Karpas-422 (cell line): ENCODE measurements at regions not wholly inside any gene's neighbourhood (a gene's known extent, or its start where the extent isn't known, plus 50 kb on each side); places are given as distances from the start of the nearest gene placed in this dataset.

ENCODE experiments used
- DNase-seq: peaks from one replicate; pipeline ENCODE4 v3.0.0-alpha.2; 2015
- H2AFZ ChIP-seq: fragments of 200-600 bp; sonication (generic); 2 replicates; pipeline ENCODE4 v1.6.1; 2014; ENCODE audit warnings: antibody characterized with exemption, low read length, mixed read lengths
- H3K27ac ChIP-seq: fragments of 200-600 bp; sonication (generic); 2 replicates; pipeline ENCODE4 v1.5.1; 2014; ENCODE audit warnings: mild to moderate bottlenecking, low read length, moderate library complexity
- H3K27me3 ChIP-seq: fragments of 200-600 bp; sonication (generic); 2 replicates; pipeline ENCODE4 v1.6.1; 2014; ENCODE audit warnings: low read length, mixed read lengths
- H3K36me3 ChIP-seq: fragments of 200-600 bp; sonication (generic); 2 replicates; pipeline ENCODE4 v1.6.1; 2014; ENCODE audit warnings: low read length, mixed read lengths; ENCODE audit not compliant: insufficient read depth
- H3K4me1 ChIP-seq: fragments of 200-600 bp; sonication (generic); 2 replicates; pipeline ENCODE4 v1.6.1; 2014; ENCODE audit warnings: mild to moderate bottlenecking, low read length, mixed read lengths
- H3K4me2 ChIP-seq: fragments of 200-600 bp; sonication (generic); 2 replicates; pipeline ENCODE4 v1.6.1; 2014; ENCODE audit warnings: low read length, low read depth, mild to moderate bottlenecking; ENCODE audit not compliant: poor library complexity, severe bottlenecking
- H3K4me3 ChIP-seq: fragments of 200-600 bp; sonication (generic); 2 replicates; pipeline ENCODE4 v1.5.1; 2014; ENCODE audit warnings: mild to moderate bottlenecking, antibody characterized with exemption, low read length, mixed read lengths
- H3K79me2 ChIP-seq: fragments of 200-600 bp; sonication (generic); 2 replicates; pipeline ENCODE4 v1.6.1; 2014; ENCODE audit warnings: mild to moderate bottlenecking, low read length, mixed read lengths
- H3K9ac ChIP-seq: fragments of 200-600 bp; sonication (generic); 2 replicates; pipeline ENCODE4 v1.6.0; 2014; ENCODE audit warnings: low read length
- H3K9me2 ChIP-seq: fragments of 200-600 bp; sonication (generic), shearing (Covaris generic); replicated peaks from 2 replicates; pipeline ENCODE4 v1.6.0; 2014; ENCODE audit warnings: mild to moderate bottlenecking, low read length, moderate library complexity; ENCODE audit not compliant: insufficient read depth
- H3K9me3 ChIP-seq: fragments of 300-700, 200-600 bp; sonication (generic); 2 replicates; pipeline ENCODE4 v1.6.1; 2014; ENCODE audit warnings: low read length, mixed read lengths
- H4K20me1 ChIP-seq: fragments of 200-600 bp; sonication (generic); 2 replicates; pipeline ENCODE4 v1.6.1; 2014; ENCODE audit warnings: mild to moderate bottlenecking, antibody characterized with exemption, low read length, low read depth; ENCODE audit not compliant: insufficient read depth

DNA sequence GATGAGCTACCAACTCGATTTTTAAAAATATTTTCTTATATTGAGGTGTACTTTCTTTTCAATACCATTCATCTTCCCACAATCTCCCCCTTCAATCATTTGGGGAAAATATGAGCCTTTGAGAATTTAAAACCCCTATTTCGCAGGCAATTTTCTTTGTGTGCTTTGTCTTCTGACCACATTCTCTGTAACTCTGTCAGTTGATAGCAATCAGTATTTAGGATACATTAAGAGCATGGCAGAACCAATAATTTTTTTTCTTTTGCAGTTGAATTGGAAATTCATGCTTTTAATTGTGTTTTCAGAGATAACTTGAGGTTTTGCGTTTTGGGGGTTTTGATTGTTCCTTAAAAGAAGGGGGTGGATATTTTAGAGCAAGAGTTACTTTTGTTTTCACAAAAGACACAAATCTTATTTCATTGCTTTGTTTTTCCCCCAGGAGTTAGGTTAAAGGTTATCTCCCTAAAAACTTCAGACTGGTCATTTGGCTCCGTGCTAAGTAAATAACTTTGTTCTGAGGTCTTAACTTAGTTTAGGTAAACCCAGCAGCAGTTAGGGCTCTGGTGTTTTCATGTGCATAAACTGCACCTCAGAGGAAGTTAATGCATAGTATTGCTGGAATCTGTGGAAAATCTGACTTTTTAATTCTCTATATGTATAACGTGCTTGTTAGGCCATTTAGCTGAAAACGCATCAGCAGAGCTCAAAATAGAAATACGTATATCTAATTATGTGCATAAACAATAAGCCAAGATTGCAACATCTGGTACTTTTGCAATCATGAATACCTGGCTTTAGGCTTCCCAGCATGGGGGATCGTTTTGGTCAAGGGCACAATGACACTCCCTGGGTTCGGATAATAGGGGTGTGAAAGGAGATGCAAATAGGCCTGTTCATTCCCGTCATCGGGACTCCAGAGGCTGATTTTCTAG lies 676.4 kb upstream of the ANKRD30A start:
- Histone ChIP-seq H3K79me2 (no peaks in the 10 kb centered on the region), H3K27me3 (no peaks in the 10 kb centered on the region), H3K27ac (no peak overlapping the region), H4K20me1 (no peaks in the 10 kb centered on the region), H3K4me2 (no peak overlapping the region), H3K4me1 (no peaks in the 10 kb centered on the region), H3K9me3 (no peaks in the 10 kb centered on the region), H3K9ac (no peak overlapping the region), H3K36me3 (no peaks in the 10 kb centered on the region), H3K9me2 (no peaks in the 10 kb centered on the region), H3K4me3 (no peak overlapping the region), H2AFZ (no peak overlapping the region)
- DNase-seq: no peak

DNA sequence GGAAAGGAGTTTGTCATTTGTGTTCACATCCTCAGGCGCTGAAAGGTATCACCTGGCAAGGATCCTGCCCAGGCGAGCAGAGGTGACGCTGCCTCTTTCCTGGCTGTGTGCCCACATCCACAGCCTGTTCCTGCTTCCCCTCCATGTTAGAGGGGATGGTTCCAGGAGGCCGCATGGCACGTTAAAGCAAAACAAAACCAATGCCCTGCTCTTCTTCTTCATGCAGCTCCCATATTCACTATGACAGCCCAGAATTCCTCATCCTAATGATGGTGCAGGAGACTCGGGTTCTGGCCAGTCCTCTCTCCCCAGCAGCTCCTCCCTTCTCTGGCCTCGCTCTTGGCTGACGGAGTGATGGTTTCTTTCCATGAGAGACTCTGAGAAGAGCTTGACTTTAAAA lies 678.5 kb upstream of the ANKRD30A start:
- no peak overlapping the region for H2AFZ ChIP-seq
- no peaks in the 10 kb centered on the region for H3K9me3 ChIP-seq
- H3K4me1 ChIP-seq: no peaks in the 10 kb centered on the region
- H3K36me3 ChIP-seq: no peaks in the 10 kb centered on the region
- H3K9ac ChIP-seq: no peak overlapping the region
- no peak for DNase-seq
- H3K9me2 ChIP-seq: no peaks in the 10 kb centered on the region
- H4K20me1 ChIP-seq: no peaks in the 10 kb centered on the region
- H3K27me3 ChIP-seq: no peaks in the 10 kb centered on the region
- no peak overlapping the region for H3K4me2 ChIP-seq
- no peak overlapping the region for H3K27ac ChIP-seq
- H3K79me2 ChIP-seq: no peaks in the 10 kb centered on the region
- H3K4me3 ChIP-seq: no peak overlapping the region

DNA sequence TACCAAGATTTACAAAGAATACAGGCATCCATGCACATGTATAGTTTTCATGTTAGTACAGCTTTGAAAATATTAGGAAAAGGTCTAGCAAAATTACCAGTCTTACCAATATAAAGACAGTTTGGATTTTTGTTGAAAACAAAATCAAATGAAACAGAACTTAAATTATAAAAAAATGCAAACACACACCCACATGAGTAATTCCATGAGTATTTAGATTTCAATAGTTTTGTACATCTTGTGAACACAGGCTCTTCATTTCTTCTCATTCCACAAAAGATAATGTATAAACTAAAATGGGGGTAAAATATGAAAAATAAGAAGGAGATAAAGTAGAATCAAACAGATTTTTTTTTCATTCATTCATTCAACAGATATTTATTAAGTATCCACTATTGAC lies 682.2 kb upstream of the ANKRD30A start:
- Histone ChIP-seq H4K20me1 (no peaks in the 10 kb centered on the region), H3K27me3 (no peaks in the 10 kb centered on the region), H3K9me3 (no peaks in the 10 kb centered on the region), H3K79me2 (no peaks in the 10 kb centered on the region), H3K9ac (no peak overlapping the region), H3K4me3 (no peak overlapping the region), H3K4me2 (no peak overlapping the region), H3K9me2 (no peaks in the 10 kb centered on the region), H3K27ac (no peak overlapping the region), H3K4me1 (no peaks in the 10 kb centered on the region), H3K36me3 (no peaks in the 10 kb centered on the region), H2AFZ (no peak overlapping the region)
- no peak for DNase-seq

DNA sequence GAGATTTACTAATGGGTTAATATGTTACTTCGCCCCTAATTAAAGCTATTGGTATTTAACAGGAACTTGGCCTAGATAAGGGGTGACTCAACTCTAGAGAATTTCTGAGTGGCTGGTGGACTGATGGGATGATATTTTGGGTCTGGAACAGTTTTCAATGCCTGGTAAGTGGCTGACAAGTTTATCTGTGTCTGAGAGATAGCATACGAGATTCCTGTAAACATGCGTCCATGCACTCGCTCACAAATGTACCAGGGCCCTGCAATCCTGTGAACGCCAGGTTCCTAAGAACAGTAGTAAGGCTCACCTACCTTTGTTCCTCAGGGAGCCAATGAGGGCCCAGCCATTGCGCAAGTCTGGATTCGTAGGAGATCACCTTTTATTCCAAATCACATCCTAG lies 683.8 kb upstream of the ANKRD30A start:
- H3K27me3 ChIP-seq: no peaks in the 10 kb centered on the region
- H3K36me3 ChIP-seq: no peaks in the 10 kb centered on the region
- H3K4me1 ChIP-seq: no peaks in the 10 kb centered on the region
- no peak overlapping the region for H3K4me3 ChIP-seq
- H3K4me2 ChIP-seq: no peak overlapping the region
- no peaks in the 10 kb centered on the region for H3K9me3 ChIP-seq
- no peak overlapping the region for H3K27ac ChIP-seq
- H2AFZ ChIP-seq: no peak overlapping the region
- no peaks in the 10 kb centered on the region for H3K9me2 ChIP-seq
- no peaks in the 10 kb centered on the region for H3K79me2 ChIP-seq
- H4K20me1 ChIP-seq: no peaks in the 10 kb centered on the region
- no peak overlapping the region for H3K9ac ChIP-seq
- no peak for DNase-seq

DNA sequence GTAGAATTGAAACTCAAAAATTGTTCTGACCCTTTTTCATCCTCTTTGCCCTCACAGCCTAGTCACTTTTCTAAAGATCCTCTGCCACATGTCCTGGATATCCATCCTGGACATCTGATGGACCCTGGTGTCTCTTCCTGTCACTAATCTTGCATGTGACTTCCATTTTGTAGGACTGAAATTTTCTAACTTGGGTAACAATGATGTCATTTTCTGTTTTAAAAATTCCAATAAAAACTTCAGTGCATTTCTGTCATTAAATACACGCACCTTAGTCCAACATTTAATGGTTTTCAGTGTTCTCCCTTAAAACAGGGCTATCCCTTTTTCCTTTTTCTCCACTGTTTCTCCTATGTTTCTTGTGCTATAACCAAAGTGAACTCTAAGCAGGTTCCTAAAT lies 684.9 kb upstream of the ANKRD30A start:
- Histone ChIP-seq H3K4me3 (no peak overlapping the region), H3K79me2 (no peaks in the 10 kb centered on the region), H3K27ac (no peak overlapping the region), H3K9me3 (no peaks in the 10 kb centered on the region), H3K4me2 (no peak overlapping the region), H3K9ac (no peak overlapping the region), H4K20me1 (no peaks in the 10 kb centered on the region), H2AFZ (no peak overlapping the region), H3K4me1 (no peaks in the 10 kb centered on the region), H3K36me3 (no peaks in the 10 kb centered on the region), H3K9me2 (no peaks in the 10 kb centered on the region), H3K27me3 (no peaks in the 10 kb centered on the region)
- no peak for DNase-seq

DNA sequence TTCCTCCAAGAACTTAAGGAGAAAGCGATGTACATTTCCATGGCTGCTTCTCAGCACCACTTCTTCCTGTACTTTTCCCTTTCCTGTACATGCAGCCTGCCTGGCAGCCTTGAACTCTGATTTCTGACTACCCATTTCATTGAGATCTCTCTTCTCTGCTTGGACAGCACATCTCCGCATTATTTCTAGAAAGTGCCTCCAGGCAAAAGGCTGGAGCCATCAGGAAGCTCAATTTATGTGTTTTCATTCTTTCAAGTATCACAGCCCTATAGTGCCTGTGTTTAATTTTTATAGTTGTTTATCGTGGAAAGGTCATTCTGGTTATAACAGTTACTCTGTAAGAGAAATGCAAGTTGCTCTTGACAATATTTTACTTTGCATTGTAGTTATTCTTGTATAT lies 688.0 kb upstream of the ANKRD30A start:
- Histone ChIP-seq H3K4me2 (no peak overlapping the region), H2AFZ (no peak overlapping the region), H3K79me2 (no peaks in the 10 kb centered on the region), H3K4me1 (no peaks in the 10 kb centered on the region), H4K20me1 (no peaks in the 10 kb centered on the region), H3K9me3 (no peaks in the 10 kb centered on the region), H3K9me2 (no peaks in the 10 kb centered on the region), H3K27me3 (no peaks in the 10 kb centered on the region), H3K27ac (no peak overlapping the region), H3K36me3 (no peaks in the 10 kb centered on the region), H3K4me3 (no peak overlapping the region), H3K9ac (no peak overlapping the region)
- no peak for DNase-seq

DNA sequence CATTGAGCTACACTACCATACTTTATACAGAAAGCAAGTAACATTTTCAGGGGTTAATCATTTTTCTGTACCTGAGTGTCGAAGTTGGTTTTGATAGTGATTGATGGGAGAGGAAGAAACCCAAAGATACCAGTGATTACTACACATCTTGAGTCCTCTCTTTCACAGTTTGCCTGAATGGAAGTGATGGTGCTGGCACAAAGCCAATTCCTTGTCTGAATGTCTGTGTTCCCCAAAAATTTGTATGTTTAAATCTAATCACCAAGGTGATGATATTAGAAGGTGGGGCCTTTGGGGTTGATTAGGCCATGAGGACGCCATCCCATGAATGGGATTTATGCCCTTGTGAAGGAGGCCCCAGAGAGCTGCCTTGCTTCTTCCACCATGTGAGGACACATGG lies 696.9 kb upstream of the ANKRD30A start:
- peak overlapping the region; percentile 32 for H3K4me2 ChIP-seq

DNA sequence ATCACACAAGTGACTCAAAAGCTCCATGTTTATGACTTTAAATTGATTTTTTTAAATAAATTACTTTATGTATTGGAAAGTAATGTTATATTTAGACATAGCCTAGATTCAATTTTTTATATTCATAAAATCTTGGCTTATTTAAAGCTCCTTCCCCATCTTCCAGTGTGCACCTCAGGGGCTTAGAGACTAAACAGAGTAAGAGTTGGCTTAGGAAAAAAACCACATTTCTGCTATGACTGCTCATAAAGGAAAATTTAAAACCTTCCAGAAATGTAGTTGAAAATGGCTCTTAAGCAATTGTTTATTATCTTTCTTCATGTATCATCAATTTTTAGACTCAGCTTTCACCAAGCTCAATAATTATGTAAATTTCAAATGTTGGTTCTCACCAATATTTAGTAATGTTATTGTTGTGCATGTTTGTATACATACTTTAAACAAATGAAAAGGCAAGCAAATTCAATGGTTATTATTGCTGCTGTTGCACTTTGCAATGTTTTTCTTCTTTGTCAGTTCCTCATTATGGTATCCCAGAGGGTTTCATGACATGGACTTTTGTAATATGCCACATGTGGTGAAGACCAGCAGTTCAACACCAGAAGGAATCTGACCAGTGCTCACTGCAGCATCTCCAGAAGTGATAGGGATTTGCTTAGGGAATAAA lies 700.1 kb upstream of the ANKRD30A start:
- Histone ChIP-seq H3K27me3 (no peaks in the 10 kb centered on the region), H2AFZ (no peak overlapping the region), H3K4me3 (no peak overlapping the region), H3K79me2 (no peaks in the 10 kb centered on the region), H3K9ac (no peak overlapping the region), H3K9me2 (no peaks in the 10 kb centered on the region), H3K4me1 (peaks cover 8% of the 10 kb centered on the region), H3K4me2 (no peak overlapping the region), H3K27ac (no peak overlapping the region), H4K20me1 (no peaks in the 10 kb centered on the region), H3K36me3 (no peaks in the 10 kb centered on the region), H3K9me3 (no peaks in the 10 kb centered on the region)
- no peak for DNase-seq

More for the DNA sequence above, 696.9 kb upstream of the ANKRD30A start:
- Histone ChIP-seq H3K9me2 (no peaks in the 10 kb centered on the region), H4K20me1 (no peaks in the 10 kb centered on the region), H3K79me2 (no peaks in the 10 kb centered on the region), H3K9ac (no peak overlapping the region), H3K27ac (no peak overlapping the region), H3K4me1 (peaks cover 8% of the 10 kb centered on the region), H3K9me3 (no peaks in the 10 kb centered on the region), H2AFZ (no peak overlapping the region), H3K4me3 (no peak overlapping the region), H3K27me3 (no peaks in the 10 kb centered on the region), H3K36me3 (no peaks in the 10 kb centered on the region)
- no peak for DNase-seq
